Suprapubic skin (tissue), 4 donors: ENCODE measurements at regions not wholly inside any gene's neighbourhood (a gene's known extent, or its start where the extent isn't known, plus 50 kb on each side); places are given as distances from the start of the nearest gene placed in this dataset.

ENCODE experiments used
- DNase-seq, 2 donors: peaks; one replicate each; pipeline ENCODE4 v3.0.0-alpha.2; 2019; ENCODE audit warnings: low spot score in 2 of 2
- H3K27ac ChIP-seq: fragments of 200-600 bp; sonication (generic); one replicate; pipeline ENCODE4 v1.5.1; 2019
- H3K27me3 ChIP-seq: fragments of 200-600 bp; sonication (generic); one replicate; pipeline ENCODE4 v1.5.1; 2019
- H3K36me3 ChIP-seq: fragments of 200-600 bp; sonication (generic); one replicate; pipeline ENCODE4 v1.5.1; 2019
- H3K4me1 ChIP-seq: fragments of 200-600 bp; sonication (generic); one replicate; pipeline ENCODE4 v1.5.1; 2019
- H3K4me3 ChIP-seq: fragments of 200-600 bp; sonication (generic); one replicate; pipeline ENCODE4 v1.5.1; 2019; ENCODE audit warnings: mild to moderate bottlenecking
- H3K9me3 ChIP-seq: fragments of 200-600 bp; sonication (generic); one replicate; pipeline ENCODE4 v1.5.1; 2019
- CTCF ChIP-seq, 2 donors: fragments of 200-600 bp in 1 of 2; fragments of 450-650 bp in 1 of 2; sonication (generic) in 1 of 2; IDR thresholded peaks; one replicate each; pipeline ENCODE4 v1.5.1; 2016 to 2019; ENCODE audit warnings: antibody characterized with exemption in 2 of 2, mild to moderate bottlenecking in 1 of 2, moderate library complexity in 1 of 2
- EP300 ChIP-seq: sonication (generic); formaldehyde crosslinking; IDR thresholded peaks from one replicate; pipeline ENCODE4 v1.6.1; 2017; ENCODE audit warnings: antibody characterized with exemption
- POLR2A ChIP-seq, 2 donors: fragments of 450-650 bp; IDR thresholded peaks; one replicate each; pipeline ENCODE4 v1.6.1; 2017; ENCODE audit warnings: antibody characterized with exemption in 2 of 2, mild to moderate bottlenecking in 2 of 2, moderate library complexity in 2 of 2
- POLR2AphosphoS5 ChIP-seq, 3 donors: sonication (generic); formaldehyde crosslinking; IDR thresholded peaks; one replicate each; pipeline ENCODE4 v1.6.1; 2017; ENCODE audit warnings: antibody characterized with exemption in 3 of 3
- WGBS: methylation state at CpG from one replicate; pipeline ENCODE4 v1.1.5; 2018; 5-methylcytosine and 5-hydroxymethylcytosine counted together

- H3K9me3 ChIP-seq: no peaks in the 10 kb centered on the region
- no peaks in the 10 kb centered on the region for H3K36me3 ChIP-seq
- H3K4me1 ChIP-seq: no peaks in the 10 kb centered on the region
- no peak overlapping the region for H3K27ac ChIP-seq
- no peak overlapping the region for H3K4me3 ChIP-seq
- TF ChIP-seq POLR2AphosphoS5 (IDR thresholded peaks at IDR 0.05): no peak
- TF ChIP-seq POLR2A (IDR thresholded peaks at IDR 0.05): no peak
- TF ChIP-seq CTCF (IDR thresholded peaks at IDR 0.05): no peak
- TF ChIP-seq EP300: no peak
- H3K27me3 ChIP-seq: no peaks in the 10 kb centered on the region
- no peak for DNase-seq
- whole genome bisulfite sequencing: 54% methylated on average over 1 of the region's 1 CpG
These were observed 854.0 kb downstream of the LRFN5 start for GRCh38 chr14:42460673-42461072.

- H3K9me3 ChIP-seq: no peaks in the 10 kb centered on the region
- no peak overlapping the region for H3K4me3 ChIP-seq
- H3K27me3 ChIP-seq: no peaks in the 10 kb centered on the region
- no peak for DNase-seq
- WGBS: 79% methylated on average over 3 of the region's 3 CpGs
- H3K36me3 ChIP-seq: no peaks in the 10 kb centered on the region
- TF ChIP-seq POLR2A (IDR thresholded peaks at IDR 0.05) (no peak), EP300 (no peak), POLR2AphosphoS5 (IDR thresholded peaks at IDR 0.05) (no peak), CTCF (IDR thresholded peaks at IDR 0.05) (no peak)
- no peaks in the 10 kb centered on the region for H3K4me1 ChIP-seq
- no peak overlapping the region for H3K27ac ChIP-seq
These were observed 852.6 kb downstream of the LRFN5 start for GRCh38 chr14:42459171-42459685.

- DNase-seq: no peak
- TF ChIP-seq POLR2AphosphoS5 (IDR thresholded peaks at IDR 0.05) (no peak), CTCF (IDR thresholded peaks at IDR 0.05) (no peak)
- H3K27ac ChIP-seq: no peak overlapping the region
- H3K36me3 ChIP-seq: no peaks in the 10 kb centered on the region
- no peak overlapping the region for H3K4me3 ChIP-seq
- no peaks in the 10 kb centered on the region for H3K9me3 ChIP-seq
- no peaks in the 10 kb centered on the region for H3K27me3 ChIP-seq
- H3K4me1 ChIP-seq: no peaks in the 10 kb centered on the region
- WGBS: 69% methylated on average over 2 of the region's 2 CpGs
These were observed 834.9 kb downstream of the LRFN5 start for GRCh38 chr14:42441615-42442014.

- DNase-seq: no peak
- no peaks in the 10 kb centered on the region for H3K9me3 ChIP-seq
- no peak overlapping the region for H3K27ac ChIP-seq
- no peaks in the 10 kb centered on the region for H3K36me3 ChIP-seq
- H3K4me1 ChIP-seq: no peaks in the 10 kb centered on the region
- 71% methylated on average over 5 of the region's 5 CpGs for WGBS
- no peaks in the 10 kb centered on the region for H3K27me3 ChIP-seq
- TF ChIP-seq CTCF (IDR thresholded peaks at IDR 0.05) (no peak), POLR2AphosphoS5 (IDR thresholded peaks at IDR 0.05) (no peak), POLR2A (IDR thresholded peaks at IDR 0.05) (no peak), EP300 (no peak)
- H3K4me3 ChIP-seq: no peak overlapping the region
These were observed 831.1 kb downstream of the LRFN5 start for GRCh38 chr14:42437809-42438208.

- H3K4me3 ChIP-seq: no peak overlapping the region
- no peaks in the 10 kb centered on the region for H3K4me1 ChIP-seq
- WGBS: 35% methylated on average over 2 of the region's 2 CpGs
- DNase-seq: no peak
- H3K9me3 ChIP-seq: peaks cover 4% of the 10 kb centered on the region
- no peak for TF ChIP-seq POLR2AphosphoS5 (IDR thresholded peaks at IDR 0.05)
- no peak for TF ChIP-seq POLR2A (IDR thresholded peaks at IDR 0.05)
- TF ChIP-seq CTCF (IDR thresholded peaks at IDR 0.05): no peak
- no peak for TF ChIP-seq EP300
- H3K36me3 ChIP-seq: no peaks in the 10 kb centered on the region
- H3K27ac ChIP-seq: no peak overlapping the region
- H3K27me3 ChIP-seq: no peaks in the 10 kb centered on the region
These were observed 822.7 kb downstream of the LRFN5 start for GRCh38 chr14:42429401-42429800.
